Neural progenitor cell (in vitro differentiated cells): ENCODE measurements at regions not wholly inside any gene's neighbourhood (a gene's known extent, or its start where the extent isn't known, plus 50 kb on each side); places are given as distances from the start of the nearest gene placed in this dataset.

Experiments
- EZH2 ChIP-seq: fragments of 200-600 bp; sonication (generic); IDR thresholded peaks from 2 replicates; pipeline ENCODE4 v1.6.1; 2017; ENCODE audit warnings: antibody characterized with exemption, mild to moderate bottlenecking, moderate library complexity
- EZH2phosphoT487 ChIP-seq: fragments of 200-600 bp; sonication (generic); IDR thresholded peaks from 2 replicates; pipeline ENCODE4 v1.6.1; 2017; ENCODE audit warnings: antibody characterized with exemption
- TF ChIP-seq, protein P1 (sequence below): fragments of 200-600 bp; sonication (generic); IDR thresholded peaks from 2 replicates; pipeline ENCODE4 v1.5.1; 2017; ENCODE audit warnings: antibody characterized with exemption, mild to moderate bottlenecking

DNA sequence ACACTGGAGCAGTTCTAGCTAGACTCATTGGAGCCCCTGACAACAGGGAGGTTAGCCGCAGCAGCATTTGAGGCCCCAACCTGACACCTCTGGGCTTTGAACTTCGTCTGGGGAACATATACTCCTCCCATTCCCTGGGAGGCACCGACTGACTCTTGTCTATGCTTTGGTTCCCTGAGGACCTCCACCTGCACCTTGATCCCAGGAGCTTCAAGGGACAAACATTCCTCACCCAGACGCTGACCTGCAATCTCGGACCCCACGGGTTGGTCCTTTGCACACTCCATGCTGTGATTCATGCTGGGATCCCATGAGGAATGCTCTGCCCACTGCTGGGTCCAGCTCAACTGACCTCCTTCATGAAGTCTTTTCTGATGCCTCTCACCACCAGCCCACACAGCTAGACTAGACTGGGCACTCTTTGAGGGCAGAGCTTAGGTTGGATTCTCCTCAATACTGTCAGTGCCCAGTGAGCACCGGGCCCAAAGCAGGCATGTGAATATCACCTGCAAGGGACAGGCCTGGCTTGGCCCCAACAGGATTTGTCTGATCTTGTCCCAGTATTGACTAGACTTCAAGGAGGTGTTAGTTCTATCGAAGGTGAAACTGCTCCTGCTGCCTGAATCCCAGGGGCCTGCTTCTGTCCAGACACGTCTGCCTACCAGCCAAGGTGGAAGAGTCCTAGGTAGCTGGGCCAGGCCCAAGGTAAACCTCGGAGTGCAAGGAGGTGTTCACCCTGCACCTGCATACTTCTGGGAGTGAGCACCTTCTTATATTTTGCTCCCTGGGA, 51.8 kb upstream of the ZBTB43 start:
- TF ChIP-seq, protein P1, sequence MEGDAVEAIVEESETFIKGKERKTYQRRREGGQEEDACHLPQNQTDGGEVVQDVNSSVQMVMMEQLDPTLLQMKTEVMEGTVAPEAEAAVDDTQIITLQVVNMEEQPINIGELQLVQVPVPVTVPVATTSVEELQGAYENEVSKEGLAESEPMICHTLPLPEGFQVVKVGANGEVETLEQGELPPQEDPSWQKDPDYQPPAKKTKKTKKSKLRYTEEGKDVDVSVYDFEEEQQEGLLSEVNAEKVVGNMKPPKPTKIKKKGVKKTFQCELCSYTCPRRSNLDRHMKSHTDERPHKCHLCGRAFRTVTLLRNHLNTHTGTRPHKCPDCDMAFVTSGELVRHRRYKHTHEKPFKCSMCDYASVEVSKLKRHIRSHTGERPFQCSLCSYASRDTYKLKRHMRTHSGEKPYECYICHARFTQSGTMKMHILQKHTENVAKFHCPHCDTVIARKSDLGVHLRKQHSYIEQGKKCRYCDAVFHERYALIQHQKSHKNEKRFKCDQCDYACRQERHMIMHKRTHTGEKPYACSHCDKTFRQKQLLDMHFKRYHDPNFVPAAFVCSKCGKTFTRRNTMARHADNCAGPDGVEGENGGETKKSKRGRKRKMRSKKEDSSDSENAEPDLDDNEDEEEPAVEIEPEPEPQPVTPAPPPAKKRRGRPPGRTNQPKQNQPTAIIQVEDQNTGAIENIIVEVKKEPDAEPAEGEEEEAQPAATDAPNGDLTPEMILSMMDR, result no peak
- TF ChIP-seq EZH2 (no peak), EZH2phosphoT487 (no peak)
